SK-N-SH (cell line): ENCODE measurements at regions not wholly inside any gene's neighbourhood (a gene's known extent, or its start where the extent isn't known, plus 50 kb on each side); places are given as distances from the start of the nearest gene placed in this dataset.
"Not testable (repeated sequence)": the region's sequence is repeated elsewhere in the genome, so short reads cannot be mapped to it uniquely, and the experiment has no call there.

Experiments
- CTCF ChIP-seq: fragments of 200-600 bp; sonication (generic); IDR thresholded peaks from 2 replicates; pipeline ENCODE4 v1.6.1; 2017; ENCODE audit warnings: antibody characterized with exemption, mild to moderate bottlenecking, moderate library complexity
- EP300 ChIP-seq, 2 experiments: IDR thresholded peaks; 2 replicates each; pipeline versions ENCODE4 v1.4.0 to v1.6.1; 2012; ENCODE audit warnings: borderline replicate concordance in 1 of 2, low read depth in 1 of 2, low read length in 1 of 2
- EZH2phosphoT487 ChIP-seq: fragments of 200-600 bp; sonication (generic); IDR thresholded peaks from 2 replicates; pipeline ENCODE4 v1.6.1; 2017; ENCODE audit warnings: low read depth, mixed run types, mild to moderate bottlenecking, antibody characterized with exemption, moderate library complexity, borderline replicate concordance
- FOXM1 ChIP-seq: IDR thresholded peaks from 2 replicates; pipeline ENCODE4 v1.4.0; 2012; ENCODE audit warnings: low read depth, mild to moderate bottlenecking
- POLR2AphosphoS5 ChIP-seq: IDR thresholded peaks from 2 replicates; pipeline ENCODE4 v1.6.1; 2012; ENCODE audit warnings: low read depth, low read length
- TAF1 ChIP-seq: IDR thresholded peaks from 2 replicates; pipeline ENCODE4 v1.6.1; 2012; ENCODE audit warnings: low read depth, mild to moderate bottlenecking, low read length, moderate library complexity, borderline replicate concordance
- TCF12 ChIP-seq: IDR thresholded peaks from 2 replicates; pipeline ENCODE4 v1.4.0; 2012
- USF1 ChIP-seq: IDR thresholded peaks from 2 replicates; pipeline ENCODE4 v1.4.0; 2012; ENCODE audit warnings: low read depth, borderline replicate concordance

- TF ChIP-seq TAF1; CTCF; POLR2AphosphoS5; EP300 (IDR thresholded peaks at IDR 0.05; ENCODE audit: borderline replicate concordance in 1 of 2, low read depth in 1 of 2, low read length in 1 of 2); EZH2phosphoT487; USF1; FOXM1; TCF12: not testable (repeated sequence)
Measured at GRCh38 chrY:11177033-11177432, 1524.0 kb upstream of the USP9Y start.
